Peyer's patch (tissue), 4 donors: ENCODE measurements at regions not wholly inside any gene's neighbourhood (a gene's known extent, or its start where the extent isn't known, plus 50 kb on each side); places are given as distances from the start of the nearest gene placed in this dataset.
"Not testable (repeated sequence)": the region's sequence is repeated elsewhere in the genome, so short reads cannot be mapped to it uniquely, and the experiment has no call there.

ENCODE experiments used
- DNase-seq, 3 donors: peaks; one replicate each; pipeline ENCODE4 v3.0.0-alpha.2; 2017 to 2019
- H3K27ac ChIP-seq, 4 donors: fragments of 200-600 bp; sonication (generic); one replicate each; pipeline ENCODE4 v1.5.1; 2016 to 2019
- H3K27me3 ChIP-seq, 2 donors: fragments of 200-600 bp; sonication (generic); one replicate each; pipeline ENCODE4 v1.5.1; 2019
- H3K36me3 ChIP-seq, 3 donors: fragments of 200-600 bp; sonication (generic); one replicate each; pipeline ENCODE4 v1.5.1; 2016 to 2019
- H3K4me1 ChIP-seq, 4 donors: fragments of 200-600 bp; sonication (generic); one replicate each; pipeline ENCODE4 v1.5.1; 2016 to 2019
- H3K4me3 ChIP-seq, 4 donors: fragments of 200-600 bp; sonication (generic); 1 replicate in 3 of 4; 2 replicates in 1 of 4; pipeline ENCODE4 v1.5.1; 2016 to 2019; ENCODE audit warnings: mild to moderate bottlenecking in 1 of 4
- H3K9me3 ChIP-seq, 4 donors: fragments of 200-600 bp; sonication (generic); one replicate each; pipeline ENCODE4 v1.5.1; 2016 to 2019; ENCODE audit warnings: mild to moderate bottlenecking in 1 of 4
- POLR2A ChIP-seq, 2 donors: fragments of 450-650 bp; IDR thresholded peaks; one replicate each; pipeline ENCODE4 v1.5.1; 2017; ENCODE audit warnings: antibody characterized with exemption in 2 of 2, mild to moderate bottlenecking in 2 of 2, moderate library complexity in 2 of 2
- TF ChIP-seq, protein P1 (sequence below), 6 experiments: fragments of 450-650 bp in 4 of 6; fragments of 200-600 bp in 2 of 6; sonication (generic) in 1 of 6; IDR thresholded peaks; one replicate each; pipeline ENCODE4 v1.5.1; 2017 to 2019; ENCODE audit warnings: antibody characterized with exemption in 6 of 6, mild to moderate bottlenecking in 3 of 6, moderate library complexity in 1 of 6

DNA sequence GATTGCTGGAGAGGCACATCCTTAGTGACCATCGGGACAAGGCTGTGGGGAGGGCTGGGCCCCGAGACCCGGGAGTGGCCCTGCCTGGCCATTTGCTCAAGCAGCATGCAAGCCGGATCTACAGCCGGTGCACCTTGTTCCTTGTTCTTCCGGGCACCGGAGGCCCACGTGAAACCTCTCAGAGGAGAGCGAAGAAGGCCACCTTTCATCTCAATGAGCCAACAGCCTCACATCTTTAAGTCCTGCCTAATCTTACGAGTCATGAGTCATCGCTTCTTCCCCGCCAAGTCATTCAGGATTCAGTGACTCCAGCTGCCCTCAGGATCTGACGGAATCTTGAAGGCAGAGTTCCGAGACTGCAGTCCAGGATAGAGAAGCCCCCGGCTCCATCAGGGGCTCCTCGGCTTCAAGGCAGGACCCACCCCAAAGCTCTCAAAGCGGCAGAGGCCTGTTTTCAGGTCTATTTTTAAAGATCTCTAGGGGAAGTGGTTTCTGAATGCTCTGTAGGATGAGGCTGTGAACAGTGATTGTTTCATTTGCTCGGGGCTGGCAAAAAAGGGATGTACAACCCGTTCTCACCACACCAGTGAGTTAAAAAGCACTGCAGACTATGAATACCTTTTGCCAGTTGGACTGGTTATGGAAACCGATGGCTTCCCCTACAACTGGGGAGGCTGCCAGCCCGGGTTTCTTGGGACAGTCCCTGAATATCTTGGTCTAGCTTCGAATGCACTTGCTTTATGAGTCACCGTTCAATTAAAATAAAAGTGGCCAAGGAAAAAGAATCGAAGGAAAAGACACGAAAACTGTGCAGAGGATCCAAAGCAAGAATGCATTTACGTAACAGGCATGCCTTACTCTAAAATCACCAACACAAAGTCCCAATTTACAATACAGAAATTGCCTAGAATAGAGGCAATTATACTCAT is 57.2 kb upstream of the ECHDC3 start:
- H3K9me3 ChIP-seq = no peaks in the 10 kb centered on the region
- peak; percentile 66 to 93 (median 90) for DNase-seq
- H3K27ac ChIP-seq = peak overlapping the region; percentile 74 to 89 (median 84)
- H3K36me3 ChIP-seq = no peaks in the 10 kb centered on the region
- TF ChIP-seq, protein P1, sequence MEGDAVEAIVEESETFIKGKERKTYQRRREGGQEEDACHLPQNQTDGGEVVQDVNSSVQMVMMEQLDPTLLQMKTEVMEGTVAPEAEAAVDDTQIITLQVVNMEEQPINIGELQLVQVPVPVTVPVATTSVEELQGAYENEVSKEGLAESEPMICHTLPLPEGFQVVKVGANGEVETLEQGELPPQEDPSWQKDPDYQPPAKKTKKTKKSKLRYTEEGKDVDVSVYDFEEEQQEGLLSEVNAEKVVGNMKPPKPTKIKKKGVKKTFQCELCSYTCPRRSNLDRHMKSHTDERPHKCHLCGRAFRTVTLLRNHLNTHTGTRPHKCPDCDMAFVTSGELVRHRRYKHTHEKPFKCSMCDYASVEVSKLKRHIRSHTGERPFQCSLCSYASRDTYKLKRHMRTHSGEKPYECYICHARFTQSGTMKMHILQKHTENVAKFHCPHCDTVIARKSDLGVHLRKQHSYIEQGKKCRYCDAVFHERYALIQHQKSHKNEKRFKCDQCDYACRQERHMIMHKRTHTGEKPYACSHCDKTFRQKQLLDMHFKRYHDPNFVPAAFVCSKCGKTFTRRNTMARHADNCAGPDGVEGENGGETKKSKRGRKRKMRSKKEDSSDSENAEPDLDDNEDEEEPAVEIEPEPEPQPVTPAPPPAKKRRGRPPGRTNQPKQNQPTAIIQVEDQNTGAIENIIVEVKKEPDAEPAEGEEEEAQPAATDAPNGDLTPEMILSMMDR (IDR thresholded peaks at IDR 0.05) = no peak
- no peak for TF ChIP-seq POLR2A (IDR thresholded peaks at IDR 0.05)
- no peaks in the 10 kb centered on the region for H3K27me3 ChIP-seq
- H3K4me3 ChIP-seq = peak overlapping the region; percentile 24 to 38 (median 34)
- H3K4me1 ChIP-seq = peaks cover 0 to 29% (median 23%) of the 10 kb centered on the region in 4 donors

DNA sequence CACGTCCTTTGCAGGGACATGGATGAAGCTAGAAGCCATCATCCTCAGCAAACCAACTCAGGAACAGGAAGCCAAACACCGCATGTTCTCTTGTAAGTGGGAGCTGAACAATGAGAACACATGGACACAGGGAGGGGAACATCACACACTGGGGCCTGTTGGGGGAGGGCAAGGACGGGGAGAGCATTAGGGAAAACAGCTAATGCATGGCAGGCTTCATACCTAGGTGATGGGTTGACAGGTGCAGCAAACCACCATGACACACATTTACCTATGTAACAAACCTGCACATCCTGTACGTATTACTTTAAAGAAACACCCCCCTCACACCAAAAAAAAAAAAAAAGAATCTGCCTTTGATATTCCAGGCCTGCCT is 57.9 kb upstream of the ECHDC3 start:
- H3K36me3 ChIP-seq, H3K27me3 ChIP-seq, H3K9me3 ChIP-seq: not testable (repeated sequence)
- H3K4me1 ChIP-seq = peaks cover 0 to 33% (median 23%) of the 10 kb centered on the region in 4 donors
- peak in 2 of 3 donors; percentile 75 to 78 for DNase-seq
- peak overlapping the region; percentile 74 to 89 (median 84) for H3K27ac ChIP-seq
- peak overlapping the region in 3 of 4 donors; percentile 31 to 38 (median 36) for H3K4me3 ChIP-seq

GRCh38 chr10:11683529-11684320 is 58.5 kb upstream of the ECHDC3 start:
- Histone ChIP-seq H3K36me3 (no peaks in the 10 kb centered on the region), H3K27ac (peak overlapping the region; percentile 74 to 89 (median 84)), H3K9me3 (no peaks in the 10 kb centered on the region), H3K27me3 (no peaks in the 10 kb centered on the region), H3K4me3 (peak overlapping the region in 2 of 4 donors; percentile 31 to 38), H3K4me1 (peaks cover 0 to 33% (median 23%) of the 10 kb centered on the region in 4 donors)
- TF ChIP-seq POLR2A (IDR thresholded peaks at IDR 0.05) = no peak
- TF ChIP-seq, protein P1 (IDR thresholded peaks at IDR 0.05) = no peak
- peak in 2 of 3 donors; percentile 44 to 63 for DNase-seq

DNA sequence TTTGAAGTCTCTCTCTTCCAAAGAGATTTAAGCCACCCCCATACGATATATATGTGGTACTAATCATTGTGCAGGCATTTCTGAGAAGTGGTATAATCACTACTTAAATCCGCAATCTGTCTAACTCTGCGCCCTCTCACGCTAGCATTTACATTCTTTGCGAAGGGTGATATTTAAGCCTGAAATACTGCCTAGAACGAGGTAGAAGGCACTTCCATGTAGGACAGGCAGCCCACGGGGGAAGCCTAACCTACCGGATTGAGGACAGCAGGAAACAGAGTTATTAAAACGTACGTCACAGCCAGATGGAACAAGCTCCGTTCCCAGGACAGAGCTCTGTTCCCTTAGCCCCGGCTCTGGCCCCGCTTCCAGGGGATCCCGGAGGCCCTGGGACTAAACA is 59.3 kb upstream of the ECHDC3 start:
- Histone ChIP-seq H3K4me1 (peaks cover 0 to 30% (median 23%) of the 10 kb centered on the region in 4 donors), H3K27ac (peak overlapping the region in 2 of 4 donors; percentile 88 to 89), H3K4me3 (no peak overlapping the region)

GRCh38 chr10:11682267-11682683 is 59.9 kb upstream of the ECHDC3 start:
- H3K4me3 ChIP-seq = no peak overlapping the region
- H3K9me3 ChIP-seq = no peaks in the 10 kb centered on the region
- no peaks in the 10 kb centered on the region for H3K36me3 ChIP-seq
- H3K27ac ChIP-seq = peak overlapping the region in 1 of 4 donors; percentile 89
- DNase-seq = no peak
- H3K27me3 ChIP-seq = no peaks in the 10 kb centered on the region
- H3K4me1 ChIP-seq = peaks cover 0 to 28% (median 23%) of the 10 kb centered on the region in 4 donors
- TF ChIP-seq, protein P1 (IDR thresholded peaks at IDR 0.05) = no peak
- TF ChIP-seq POLR2A (IDR thresholded peaks at IDR 0.05) = no peak

More for the DNA sequence above, 59.3 kb upstream of the ECHDC3 start:
- no peak for TF ChIP-seq POLR2A (IDR thresholded peaks at IDR 0.05)
- TF ChIP-seq, protein P1 (IDR thresholded peaks at IDR 0.05) = no peak
- no peaks in the 10 kb centered on the region for H3K36me3 ChIP-seq
- no peak for DNase-seq
- H3K27me3 ChIP-seq = no peaks in the 10 kb centered on the region
- H3K9me3 ChIP-seq = no peaks in the 10 kb centered on the region
